ENCODE measurements at regions not wholly inside any gene's neighbourhood (a gene's known extent, or its start where the extent isn't known, plus 50 kb on each side); places are given as distances from the start of the nearest gene placed in this dataset.

- no peak overlapping the region for H3K4me3 ChIP-seq (ENCODE audit: low read depth, low read length)
- TF ChIP-seq, protein P1, sequence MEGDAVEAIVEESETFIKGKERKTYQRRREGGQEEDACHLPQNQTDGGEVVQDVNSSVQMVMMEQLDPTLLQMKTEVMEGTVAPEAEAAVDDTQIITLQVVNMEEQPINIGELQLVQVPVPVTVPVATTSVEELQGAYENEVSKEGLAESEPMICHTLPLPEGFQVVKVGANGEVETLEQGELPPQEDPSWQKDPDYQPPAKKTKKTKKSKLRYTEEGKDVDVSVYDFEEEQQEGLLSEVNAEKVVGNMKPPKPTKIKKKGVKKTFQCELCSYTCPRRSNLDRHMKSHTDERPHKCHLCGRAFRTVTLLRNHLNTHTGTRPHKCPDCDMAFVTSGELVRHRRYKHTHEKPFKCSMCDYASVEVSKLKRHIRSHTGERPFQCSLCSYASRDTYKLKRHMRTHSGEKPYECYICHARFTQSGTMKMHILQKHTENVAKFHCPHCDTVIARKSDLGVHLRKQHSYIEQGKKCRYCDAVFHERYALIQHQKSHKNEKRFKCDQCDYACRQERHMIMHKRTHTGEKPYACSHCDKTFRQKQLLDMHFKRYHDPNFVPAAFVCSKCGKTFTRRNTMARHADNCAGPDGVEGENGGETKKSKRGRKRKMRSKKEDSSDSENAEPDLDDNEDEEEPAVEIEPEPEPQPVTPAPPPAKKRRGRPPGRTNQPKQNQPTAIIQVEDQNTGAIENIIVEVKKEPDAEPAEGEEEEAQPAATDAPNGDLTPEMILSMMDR (IDR thresholded peaks at IDR 0.05; ENCODE audit: borderline replicate concordance, insufficient read depth, low read depth, low read length) = no peak
Measured at GRCh38 chr2:67037655-67038054, 359.5 kb upstream of the ETAA1 start.

DNA sequence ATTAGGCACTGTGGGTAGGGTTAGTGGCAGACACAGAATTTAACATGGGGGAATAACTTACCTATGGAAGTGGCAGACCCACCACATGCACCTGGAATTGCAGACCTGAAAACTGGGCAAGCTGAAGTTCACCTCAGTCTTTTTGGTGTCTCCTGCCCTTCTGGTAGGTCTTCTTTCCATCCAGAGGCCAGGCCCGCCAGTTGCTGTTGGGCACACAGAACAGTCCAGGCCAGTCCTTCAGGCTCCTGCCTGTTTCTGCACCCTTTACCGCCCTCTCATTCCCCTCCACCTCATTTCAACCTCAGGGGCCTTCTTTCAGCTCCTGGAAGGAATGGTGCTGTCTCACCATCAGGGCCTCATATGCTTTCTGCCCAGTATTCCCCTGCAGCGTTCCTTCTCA, 358.9 kb upstream of the ETAA1 start:
- TF ChIP-seq, protein P1 (IDR thresholded peaks at IDR 0.05; ENCODE audit: borderline replicate concordance, insufficient read depth, low read depth, low read length) = no peak
- H3K4me3 ChIP-seq (ENCODE audit: low read depth, low read length) = no peak overlapping the region

DNA sequence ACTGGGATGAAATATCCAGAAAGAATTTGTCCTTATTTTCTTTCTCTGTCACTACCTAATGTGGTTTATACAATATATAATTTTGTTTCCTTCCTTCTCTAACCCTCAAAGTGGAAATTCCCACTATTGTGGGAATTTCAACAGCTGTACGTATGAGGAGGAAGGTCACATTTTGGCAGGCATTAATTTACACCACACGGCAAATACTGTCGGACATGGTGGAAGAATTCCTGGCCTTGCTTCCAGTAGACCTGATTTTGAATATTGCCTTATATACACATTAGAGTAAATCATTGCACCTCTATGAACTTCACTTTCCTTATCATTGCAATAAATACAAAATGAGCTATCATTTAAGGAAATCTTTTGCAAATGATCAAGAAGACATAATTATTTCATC, 358.1 kb upstream of the ETAA1 start:
- TF ChIP-seq, protein P1 (IDR thresholded peaks at IDR 0.05; ENCODE audit: borderline replicate concordance, insufficient read depth, low read depth, low read length) = no peak
- no peak overlapping the region for H3K4me3 ChIP-seq (ENCODE audit: low read depth, low read length)

DNA sequence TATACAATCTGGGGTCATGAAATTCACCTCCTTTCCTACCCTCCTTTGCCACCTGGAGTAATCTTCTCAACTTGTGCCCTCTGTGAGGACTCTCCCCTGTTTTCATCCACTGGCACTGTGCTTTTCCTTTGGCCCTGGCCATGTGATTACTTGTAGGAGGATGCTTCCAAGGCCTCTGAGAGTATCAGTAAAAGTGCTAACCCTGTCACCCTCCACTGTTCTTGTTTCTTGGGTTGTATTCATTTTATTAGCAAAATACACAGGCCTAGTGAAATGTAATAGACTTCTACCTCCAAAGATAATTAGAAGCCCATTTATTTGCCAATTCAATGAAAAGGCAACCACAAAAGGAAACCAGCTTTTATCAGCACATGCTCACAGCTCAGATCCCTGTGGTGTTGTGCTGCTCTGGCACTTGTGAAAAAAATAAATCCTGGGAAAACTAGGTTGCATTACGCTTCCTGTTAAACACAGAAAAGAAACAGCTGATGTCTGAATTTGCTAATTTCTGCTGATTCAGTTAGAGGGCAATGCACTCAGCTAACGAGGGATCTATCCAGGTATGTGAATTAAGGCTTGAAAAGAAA, 357.5 kb upstream of the ETAA1 start:
- TF ChIP-seq, protein P1 (IDR thresholded peaks at IDR 0.05; ENCODE audit: borderline replicate concordance, insufficient read depth, low read depth, low read length) = no peak
- H3K4me3 ChIP-seq (ENCODE audit: low read depth, low read length) = no peak overlapping the region

GRCh38 chr2:67041051-67041450, 356.1 kb upstream of the ETAA1 start:
- H3K4me3 ChIP-seq (ENCODE audit: low read depth, low read length) = no peak overlapping the region
- TF ChIP-seq, protein P1 (IDR thresholded peaks at IDR 0.05; ENCODE audit: borderline replicate concordance, insufficient read depth, low read depth, low read length) = no peak

DNA sequence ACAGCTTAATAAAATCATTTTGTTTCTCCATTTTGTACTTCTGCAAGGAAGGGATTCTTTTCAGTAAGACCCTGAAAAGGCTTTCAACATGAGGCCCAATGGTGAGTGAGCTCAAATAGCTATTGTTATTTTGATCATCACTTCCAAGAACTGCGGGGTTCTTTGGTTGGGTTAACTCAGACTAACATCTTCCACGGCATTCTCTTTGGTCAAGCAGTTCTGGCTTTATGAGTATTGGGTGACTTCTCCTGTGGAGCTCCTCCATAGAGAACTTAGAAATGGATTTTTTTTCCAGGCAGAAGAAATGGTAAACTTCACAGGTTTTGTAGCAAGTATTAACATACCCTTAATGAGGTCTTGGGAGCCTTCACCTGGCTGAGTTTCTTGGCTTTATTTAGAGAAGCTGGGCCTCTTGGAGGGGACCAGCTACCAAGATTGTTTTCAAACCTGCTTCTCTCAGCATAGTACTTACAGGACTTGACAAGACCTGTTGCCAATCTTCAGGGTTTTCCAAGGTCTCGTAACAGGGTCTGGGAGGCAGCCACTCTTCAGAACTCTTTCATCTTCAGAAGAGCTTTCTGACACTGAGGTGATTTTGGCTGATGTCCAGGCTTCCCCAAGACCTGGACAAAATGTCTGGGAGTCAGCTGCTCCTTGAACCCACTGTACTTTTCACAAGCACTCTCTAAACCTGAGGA, 353.2 kb upstream of the ETAA1 start:
- TF ChIP-seq, protein P1 (IDR thresholded peaks at IDR 0.05; ENCODE audit: borderline replicate concordance, insufficient read depth, low read depth, low read length) = no peak
- no peak overlapping the region for H3K4me3 ChIP-seq (ENCODE audit: low read depth, low read length)

DNA sequence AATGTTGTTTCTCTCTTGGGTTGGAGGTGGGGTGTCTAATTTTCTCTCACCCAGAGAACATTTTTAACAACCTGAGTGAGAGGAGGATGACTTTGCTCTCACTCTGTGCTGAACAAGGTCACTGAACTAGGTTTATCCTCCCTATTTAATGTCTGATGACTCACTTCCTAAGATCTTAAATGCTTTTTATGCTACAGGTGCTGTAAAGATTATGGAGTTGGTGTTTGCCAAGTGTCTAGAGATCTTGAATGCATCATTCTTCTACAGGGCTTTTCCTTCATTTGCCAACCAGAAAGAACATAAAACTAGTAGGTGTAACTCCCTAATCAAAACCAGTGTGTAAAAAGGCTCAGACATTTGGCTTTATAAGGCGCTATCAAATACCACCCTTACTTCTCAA, 350.5 kb upstream of the ETAA1 start:
- H3K4me3 ChIP-seq (ENCODE audit: low read depth, low read length) = no peak overlapping the region
- TF ChIP-seq, protein P1 (IDR thresholded peaks at IDR 0.05; ENCODE audit: borderline replicate concordance, insufficient read depth, low read depth, low read length) = no peak
